ENCODE measurements at regions not wholly inside any gene's neighbourhood (a gene's known extent, or its start where the extent isn't known, plus 50 kb on each side); places are given as distances from the start of the nearest gene placed in this dataset.

DNA sequence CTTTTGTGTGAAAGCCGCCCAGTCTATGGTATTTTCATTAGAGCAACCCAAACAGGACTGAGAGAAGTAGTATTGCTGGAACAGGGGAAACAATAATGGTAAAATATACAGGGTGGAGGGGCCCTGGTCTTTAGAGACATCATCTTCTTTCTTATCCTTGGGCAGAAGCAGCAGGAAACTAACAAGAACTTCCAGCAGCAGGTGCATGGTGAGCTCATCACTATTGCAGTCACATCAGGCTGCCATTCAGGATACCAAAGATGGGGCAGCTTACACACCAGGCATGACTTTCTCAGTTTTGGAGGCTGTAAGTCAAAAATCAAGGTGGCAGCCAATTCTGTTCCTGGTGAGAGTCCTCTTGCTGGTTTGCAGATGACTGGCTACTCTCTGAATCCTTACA, 478.3 kb upstream of the RUNX1 start:
- H3K4me3 ChIP-seq (ENCODE audit: low read depth, low read length): no peak overlapping the region
- no peak for DNase-seq (ENCODE audit: low read depth, low spot score)
- in situ Hi-C loops (cut with HindIII; ENCODE audit: low sequenced_read_pairs): no loop called here
- TF ChIP-seq, protein P1, sequence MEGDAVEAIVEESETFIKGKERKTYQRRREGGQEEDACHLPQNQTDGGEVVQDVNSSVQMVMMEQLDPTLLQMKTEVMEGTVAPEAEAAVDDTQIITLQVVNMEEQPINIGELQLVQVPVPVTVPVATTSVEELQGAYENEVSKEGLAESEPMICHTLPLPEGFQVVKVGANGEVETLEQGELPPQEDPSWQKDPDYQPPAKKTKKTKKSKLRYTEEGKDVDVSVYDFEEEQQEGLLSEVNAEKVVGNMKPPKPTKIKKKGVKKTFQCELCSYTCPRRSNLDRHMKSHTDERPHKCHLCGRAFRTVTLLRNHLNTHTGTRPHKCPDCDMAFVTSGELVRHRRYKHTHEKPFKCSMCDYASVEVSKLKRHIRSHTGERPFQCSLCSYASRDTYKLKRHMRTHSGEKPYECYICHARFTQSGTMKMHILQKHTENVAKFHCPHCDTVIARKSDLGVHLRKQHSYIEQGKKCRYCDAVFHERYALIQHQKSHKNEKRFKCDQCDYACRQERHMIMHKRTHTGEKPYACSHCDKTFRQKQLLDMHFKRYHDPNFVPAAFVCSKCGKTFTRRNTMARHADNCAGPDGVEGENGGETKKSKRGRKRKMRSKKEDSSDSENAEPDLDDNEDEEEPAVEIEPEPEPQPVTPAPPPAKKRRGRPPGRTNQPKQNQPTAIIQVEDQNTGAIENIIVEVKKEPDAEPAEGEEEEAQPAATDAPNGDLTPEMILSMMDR (IDR thresholded peaks at IDR 0.05; ENCODE audit: low read depth, low read length): no peak

DNA sequence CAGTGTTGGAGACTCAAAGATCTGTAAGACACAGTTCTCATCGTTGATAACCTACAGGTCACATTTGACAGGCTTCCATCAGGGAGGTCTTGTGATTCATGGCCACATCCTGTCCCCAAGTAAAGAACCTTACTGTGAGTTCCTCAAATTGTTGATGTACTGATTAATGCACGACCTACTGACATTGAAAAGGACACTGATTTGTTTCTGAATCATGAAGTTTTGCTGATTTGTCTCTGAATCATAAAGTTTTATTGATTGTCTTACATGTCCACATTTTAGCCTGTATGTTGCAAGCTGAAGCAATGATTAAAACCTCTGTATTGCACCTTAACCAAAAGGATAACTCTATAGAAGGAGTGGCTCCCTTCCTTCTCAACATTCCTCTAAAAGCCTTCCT, 476.3 kb upstream of the RUNX1 start:
- in situ Hi-C loops (cut with HindIII; ENCODE audit: low sequenced_read_pairs): no loop called here
- DNase-seq (ENCODE audit: low read depth, low spot score): no peak
- TF ChIP-seq, protein P1 (IDR thresholded peaks at IDR 0.05; ENCODE audit: low read depth, low read length): no peak
- no peak overlapping the region for H3K4me3 ChIP-seq (ENCODE audit: low read depth, low read length)

DNA sequence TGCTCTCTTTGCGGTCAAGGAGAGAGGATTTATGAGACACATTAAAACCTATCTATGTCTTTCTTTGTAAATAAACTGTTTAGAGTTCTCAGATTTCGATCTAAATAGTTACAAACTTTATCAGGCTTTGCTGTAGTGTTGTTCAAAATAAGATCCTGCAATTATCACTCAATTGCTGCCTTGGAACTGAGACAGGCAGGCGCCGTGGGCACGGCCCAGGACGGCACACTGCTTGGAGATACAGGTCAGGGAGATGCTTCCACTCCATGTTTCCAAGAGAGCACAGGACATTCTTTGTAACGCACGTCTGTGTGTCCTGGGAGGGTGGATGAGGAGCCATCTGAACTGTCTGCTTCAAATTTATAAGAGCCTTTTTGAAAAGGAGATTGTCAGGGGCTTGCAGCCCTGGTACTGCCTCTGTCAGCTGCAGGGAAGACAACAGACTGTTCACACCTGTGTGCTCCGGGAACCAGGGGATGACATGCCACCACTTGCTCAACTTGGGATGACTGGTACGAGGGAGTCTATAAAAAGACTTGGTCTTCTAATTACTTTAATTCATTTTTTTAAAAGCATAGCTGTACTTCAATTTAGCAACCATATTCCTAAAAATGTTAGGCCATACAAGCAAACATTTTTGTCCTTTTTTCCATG, 472.9 kb upstream of the RUNX1 start:
- in situ Hi-C loops (cut with HindIII; ENCODE audit: low sequenced_read_pairs): no loop called here
- no peak for DNase-seq (ENCODE audit: low read depth, low spot score)
- H3K4me3 ChIP-seq (ENCODE audit: low read depth, low read length): no peak overlapping the region
- TF ChIP-seq, protein P1 (IDR thresholded peaks at IDR 0.05; ENCODE audit: low read depth, low read length): no peak

DNA sequence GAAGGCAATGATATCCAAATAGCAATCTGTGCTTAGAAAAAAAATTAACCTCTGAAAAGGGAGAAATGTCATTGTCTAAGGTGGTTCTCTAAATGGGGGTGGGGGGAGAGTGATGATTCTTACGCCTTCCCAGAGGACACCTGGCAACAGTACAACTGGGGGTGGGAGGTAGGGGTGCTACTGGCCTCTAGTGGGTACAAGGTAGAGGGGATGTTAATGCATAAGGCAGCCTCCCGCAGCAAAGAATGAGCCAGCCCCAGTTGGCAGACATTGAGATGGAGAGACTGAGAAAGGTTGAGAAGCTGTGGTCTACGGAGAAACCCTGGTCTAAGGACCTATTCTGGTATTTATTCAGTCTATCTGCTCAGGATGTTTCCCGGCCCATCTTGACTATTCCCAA, 472.2 kb upstream of the RUNX1 start:
- TF ChIP-seq, protein P1 (IDR thresholded peaks at IDR 0.05; ENCODE audit: low read depth, low read length): no peak
- no peak overlapping the region for H3K4me3 ChIP-seq (ENCODE audit: low read depth, low read length)
- DNase-seq (ENCODE audit: low read depth, low spot score): no peak
- in situ Hi-C loops (cut with HindIII; ENCODE audit: low sequenced_read_pairs): no loop called here

DNA sequence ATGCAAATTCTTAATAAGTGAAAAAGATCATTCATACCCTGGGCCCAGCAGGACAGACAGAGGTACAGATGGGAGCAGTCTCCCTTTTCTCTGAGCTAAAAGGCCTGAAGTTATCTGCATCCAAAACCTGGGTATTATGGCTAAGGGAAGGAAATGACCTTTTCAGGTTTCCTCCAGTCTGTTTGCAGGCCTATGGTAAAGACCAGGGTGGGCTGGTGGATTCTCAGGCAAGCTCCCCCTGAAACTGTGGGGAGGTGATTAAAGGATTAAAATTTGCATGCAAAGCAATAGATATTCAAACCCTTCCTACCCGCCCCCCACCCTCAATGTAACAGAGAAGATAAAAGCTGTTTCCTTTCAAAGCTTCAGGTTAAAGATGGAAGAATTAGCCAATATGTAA, 471.8 kb upstream of the RUNX1 start:
- no peak for DNase-seq (ENCODE audit: low read depth, low spot score)
- TF ChIP-seq, protein P1 (IDR thresholded peaks at IDR 0.05; ENCODE audit: low read depth, low read length): no peak
- in situ Hi-C loops (cut with HindIII; ENCODE audit: low sequenced_read_pairs): no loop called here
- H3K4me3 ChIP-seq (ENCODE audit: low read depth, low read length): no peak overlapping the region

DNA sequence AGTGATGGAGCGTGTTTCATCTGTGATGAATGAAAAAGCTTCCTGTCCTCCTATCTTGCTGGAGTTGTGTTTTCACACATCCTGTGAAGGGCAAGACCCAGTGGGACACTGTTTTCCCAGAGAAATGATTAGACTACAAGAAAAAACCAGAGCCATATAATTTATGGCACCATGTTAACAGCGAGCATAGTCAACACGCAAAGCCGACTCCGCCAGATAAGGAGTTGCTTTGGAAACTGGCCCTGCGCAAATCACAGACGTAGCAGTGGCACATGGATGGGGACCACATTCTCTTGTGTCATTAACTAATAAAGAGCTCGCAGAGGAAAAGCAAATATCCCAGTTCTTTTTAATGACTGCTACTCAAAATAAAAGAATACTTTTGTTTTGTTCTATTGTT, 471.2 kb upstream of the RUNX1 start:
- in situ Hi-C loops (cut with HindIII; ENCODE audit: low sequenced_read_pairs): no loop called here
- TF ChIP-seq, protein P1 (IDR thresholded peaks at IDR 0.05; ENCODE audit: low read depth, low read length): no peak
- H3K4me3 ChIP-seq (ENCODE audit: low read depth, low read length): no peak overlapping the region
- DNase-seq (ENCODE audit: low read depth, low spot score): no peak
